Liver (tissue), 8 donors: ENCODE measurements at regions not wholly inside any gene's neighbourhood (a gene's known extent, or its start where the extent isn't known, plus 50 kb on each side); places are given as distances from the start of the nearest gene placed in this dataset.

Experiments
- DNase-seq: peaks from one replicate; pipeline ENCODE4 v3.0.0-alpha.2; 2017; ENCODE audit warnings: low spot score
- H3K27ac ChIP-seq, 2 donors: one replicate each; pipeline ENCODE4 v1.7.0; 2013; ENCODE audit warnings: inconsistent platforms in 2 of 2, low read length in 2 of 2, control low read depth in 1 of 2, low read depth in 1 of 2, mild to moderate bottlenecking in 1 of 2
- H3K27me3 ChIP-seq, 4 donors: one replicate each; pipeline versions ENCODE4 v1.6.1 to v1.7.0; 2013; ENCODE audit warnings: low read length in 3 of 4, inconsistent platforms in 1 of 4, mild to moderate bottlenecking in 1 of 4, moderate library complexity in 1 of 4; ENCODE audit not compliant: control insufficient read depth in 4 of 4, insufficient read depth in 4 of 4
- H3K36me3 ChIP-seq, 4 donors: one replicate each; pipeline versions ENCODE4 v1.6.1 to v1.7.0; 2013; ENCODE audit warnings: low read length in 3 of 4, mild to moderate bottlenecking in 3 of 4, low read depth in 1 of 4, moderate library complexity in 1 of 4; ENCODE audit not compliant: control insufficient read depth in 4 of 4, insufficient read depth in 3 of 4
- H3K4me1 ChIP-seq, 4 donors: one replicate each; pipeline versions ENCODE4 v1.6.1 to v1.7.0; 2013; ENCODE audit warnings: low read length in 3 of 4, mild to moderate bottlenecking in 3 of 4, moderate library complexity in 1 of 4; ENCODE audit not compliant: control insufficient read depth in 4 of 4, insufficient read depth in 4 of 4
- H3K4me3 ChIP-seq, 3 donors: one replicate each; pipeline versions ENCODE4 v1.6.1 to v1.7.0; 2013; ENCODE audit warnings: low read length in 3 of 3, control low read depth in 1 of 3, low read depth in 1 of 3, mild to moderate bottlenecking in 1 of 3
- H3K9ac ChIP-seq, 2 donors: one replicate each; pipeline ENCODE4 v1.7.0; 2013; ENCODE audit warnings: low read length in 2 of 2, mild to moderate bottlenecking in 2 of 2, moderate library complexity in 2 of 2, control low read depth in 1 of 2, low read depth in 1 of 2
- H3K9me3 ChIP-seq, 4 donors: one replicate each; pipeline versions ENCODE4 v1.6.1 to v1.7.0; 2013; ENCODE audit warnings: low read length in 3 of 4; ENCODE audit not compliant: control insufficient read depth in 4 of 4
- EGR1 ChIP-seq, 2 donors: IDR thresholded peaks; 2 replicates each; pipeline ENCODE4 v1.6.1; 2016 to 2018; ENCODE audit warnings: antibody characterized with exemption in 2 of 2, low read depth in 2 of 2
- FOXA1 ChIP-seq: IDR thresholded peaks from 2 replicates; pipeline ENCODE4 v1.6.1; 2016; ENCODE audit warnings: antibody characterized with exemption
- FOXA2 ChIP-seq: IDR thresholded peaks from 2 replicates; pipeline ENCODE4 v1.6.1; 2016; ENCODE audit warnings: antibody characterized with exemption
- GABPA ChIP-seq, 2 donors: IDR thresholded peaks in 1 of 2; conservative IDR thresholded peaks in 1 of 2; 2 replicates each; pipeline ENCODE4 v1.6.1; 2016; ENCODE audit warnings: antibody characterized with exemption in 2 of 2, mild to moderate bottlenecking in 1 of 2, moderate library complexity in 1 of 2
- HNF4A ChIP-seq, 2 donors: conservative IDR thresholded peaks; 2 replicates each; pipeline ENCODE4 v1.6.1; 2016; ENCODE audit warnings: antibody characterized with exemption in 2 of 2, mild to moderate bottlenecking in 2 of 2
- HNF4G ChIP-seq: IDR thresholded peaks from 2 replicates; pipeline ENCODE4 v1.6.1; 2016; ENCODE audit warnings: antibody characterized with exemption
- JUND ChIP-seq, 2 donors: IDR thresholded peaks; 2 replicates each; pipeline ENCODE4 v1.6.1; 2016; ENCODE audit warnings: antibody characterized with exemption in 2 of 2
- NR2F2 ChIP-seq: IDR thresholded peaks from 2 replicates; pipeline ENCODE4 v1.6.1; 2016; ENCODE audit warnings: antibody characterized with exemption
- RAD21 ChIP-seq, 2 donors: IDR thresholded peaks; 2 replicates each; pipeline ENCODE4 v1.6.1; 2016; ENCODE audit warnings: antibody characterized with exemption in 2 of 2, mild to moderate bottlenecking in 2 of 2
- RXRA ChIP-seq, 2 donors: IDR thresholded peaks; 2 replicates each; pipeline ENCODE4 v1.6.1; 2017 to 2018; ENCODE audit warnings: antibody characterized with exemption in 2 of 2, mild to moderate bottlenecking in 1 of 2
- SP1 ChIP-seq: IDR thresholded peaks from 2 replicates; pipeline ENCODE4 v1.6.1; 2018; ENCODE audit warnings: antibody characterized with exemption, mild to moderate bottlenecking
- TAF1 ChIP-seq: conservative IDR thresholded peaks from 2 replicates; pipeline ENCODE4 v1.6.1; 2016; ENCODE audit warnings: antibody characterized with exemption, mild to moderate bottlenecking
- YY1 ChIP-seq: IDR thresholded peaks from 2 replicates; pipeline ENCODE4 v1.6.1; 2016; ENCODE audit warnings: antibody characterized with exemption, mild to moderate bottlenecking
- WGBS: extraction: QIAGEN DNeasy Blood & Tissue Kit; methylation state at CpG from one replicate; pipeline ENCODE4 v1.1.7; 2013; 5-methylcytosine and 5-hydroxymethylcytosine counted together
- TF ChIP-seq, protein P1 (sequence below): fragments of 150-350 bp; IDR thresholded peaks from 2 replicates; pipeline ENCODE4 v1.5.1; 2017; ENCODE audit warnings: improper control_type of control experiment, low read depth, low read length; ENCODE audit not compliant: missing input control
- TF ChIP-seq, protein P2 (sequence below): IDR thresholded peaks from 2 replicates; pipeline ENCODE4 v1.6.1; 2016; ENCODE audit warnings: antibody characterized with exemption
- TF ChIP-seq, protein P3 (sequence below): IDR thresholded peaks from 2 replicates; pipeline ENCODE4 v1.6.1; 2016; ENCODE audit warnings: antibody characterized with exemption, mild to moderate bottlenecking
- TF ChIP-seq, protein P4 (sequence below): IDR thresholded peaks from 2 replicates; pipeline ENCODE4 v1.6.1; 2016; ENCODE audit warnings: antibody characterized with exemption
- TF ChIP-seq, protein P5 (sequence below): IDR thresholded peaks from 2 replicates; pipeline ENCODE4 v1.6.1; 2016; ENCODE audit warnings: antibody characterized with exemption
- donor health status: healthy.
- donor health status: healthy.
- donor health status: healthy.
- donor health status: healthy.
- donor health status: healthy.

DNA sequence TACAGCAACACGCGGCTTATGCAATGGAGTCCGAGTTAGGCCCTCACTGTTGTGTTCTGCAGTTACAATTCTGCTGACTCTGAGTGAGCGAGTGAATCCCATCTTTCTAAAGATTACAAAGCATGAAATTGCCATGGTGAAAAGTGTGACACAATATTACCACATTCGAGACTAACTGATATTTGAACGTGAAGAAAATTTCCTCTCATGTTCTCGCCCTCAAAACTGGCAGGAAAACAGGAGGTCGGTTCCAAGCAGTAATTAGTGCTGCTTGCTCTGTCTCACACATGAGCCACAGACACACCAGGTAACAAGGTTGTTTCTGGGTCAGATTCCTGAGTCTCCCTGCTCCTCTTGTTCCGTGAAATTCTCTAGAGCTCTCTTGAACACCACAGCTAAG is 93.7 kb upstream of the RIOK3 start:
- no peak for TF ChIP-seq FOXA2
- TF ChIP-seq EGR1 (IDR thresholded peaks at IDR 0.05; ENCODE audit: low read depth in 2 of 2): no peak
- TF ChIP-seq, protein P1, sequence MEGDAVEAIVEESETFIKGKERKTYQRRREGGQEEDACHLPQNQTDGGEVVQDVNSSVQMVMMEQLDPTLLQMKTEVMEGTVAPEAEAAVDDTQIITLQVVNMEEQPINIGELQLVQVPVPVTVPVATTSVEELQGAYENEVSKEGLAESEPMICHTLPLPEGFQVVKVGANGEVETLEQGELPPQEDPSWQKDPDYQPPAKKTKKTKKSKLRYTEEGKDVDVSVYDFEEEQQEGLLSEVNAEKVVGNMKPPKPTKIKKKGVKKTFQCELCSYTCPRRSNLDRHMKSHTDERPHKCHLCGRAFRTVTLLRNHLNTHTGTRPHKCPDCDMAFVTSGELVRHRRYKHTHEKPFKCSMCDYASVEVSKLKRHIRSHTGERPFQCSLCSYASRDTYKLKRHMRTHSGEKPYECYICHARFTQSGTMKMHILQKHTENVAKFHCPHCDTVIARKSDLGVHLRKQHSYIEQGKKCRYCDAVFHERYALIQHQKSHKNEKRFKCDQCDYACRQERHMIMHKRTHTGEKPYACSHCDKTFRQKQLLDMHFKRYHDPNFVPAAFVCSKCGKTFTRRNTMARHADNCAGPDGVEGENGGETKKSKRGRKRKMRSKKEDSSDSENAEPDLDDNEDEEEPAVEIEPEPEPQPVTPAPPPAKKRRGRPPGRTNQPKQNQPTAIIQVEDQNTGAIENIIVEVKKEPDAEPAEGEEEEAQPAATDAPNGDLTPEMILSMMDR: no peak
- TF ChIP-seq HNF4G: no peak
- no peak for TF ChIP-seq RXRA (IDR thresholded peaks at IDR 0.05)
- TF ChIP-seq, protein P2, sequence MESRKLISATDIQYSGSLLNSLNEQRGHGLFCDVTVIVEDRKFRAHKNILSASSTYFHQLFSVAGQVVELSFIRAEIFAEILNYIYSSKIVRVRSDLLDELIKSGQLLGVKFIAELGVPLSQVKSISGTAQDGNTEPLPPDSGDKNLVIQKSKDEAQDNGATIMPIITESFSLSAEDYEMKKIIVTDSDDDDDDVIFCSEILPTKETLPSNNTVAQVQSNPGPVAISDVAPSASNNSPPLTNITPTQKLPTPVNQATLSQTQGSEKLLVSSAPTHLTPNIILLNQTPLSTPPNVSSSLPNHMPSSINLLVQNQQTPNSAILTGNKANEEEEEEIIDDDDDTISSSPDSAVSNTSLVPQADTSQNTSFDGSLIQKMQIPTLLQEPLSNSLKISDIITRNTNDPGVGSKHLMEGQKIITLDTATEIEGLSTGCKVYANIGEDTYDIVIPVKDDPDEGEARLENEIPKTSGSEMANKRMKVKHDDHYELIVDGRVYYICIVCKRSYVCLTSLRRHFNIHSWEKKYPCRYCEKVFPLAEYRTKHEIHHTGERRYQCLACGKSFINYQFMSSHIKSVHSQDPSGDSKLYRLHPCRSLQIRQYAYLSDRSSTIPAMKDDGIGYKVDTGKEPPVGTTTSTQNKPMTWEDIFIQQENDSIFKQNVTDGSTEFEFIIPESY: no peak
- no peak for TF ChIP-seq HNF4A (conservative IDR thresholded peaks at IDR 0.05)
- no peaks in the 10 kb centered on the region for H3K9me3 ChIP-seq
- no peak overlapping the region for H3K4me3 ChIP-seq
- 88% methylated on average over 9 of the region's 9 CpGs for WGBS
- H3K4me1 ChIP-seq: peaks cover 7 to 28% (median 24%) of the 10 kb centered on the region in 4 donors
- no peaks in the 10 kb centered on the region for H3K36me3 ChIP-seq
- H3K27me3 ChIP-seq: no peaks in the 10 kb centered on the region
- DNase-seq: no peak
- no peak overlapping the region for H3K27ac ChIP-seq
- no peak overlapping the region for H3K9ac ChIP-seq

DNA sequence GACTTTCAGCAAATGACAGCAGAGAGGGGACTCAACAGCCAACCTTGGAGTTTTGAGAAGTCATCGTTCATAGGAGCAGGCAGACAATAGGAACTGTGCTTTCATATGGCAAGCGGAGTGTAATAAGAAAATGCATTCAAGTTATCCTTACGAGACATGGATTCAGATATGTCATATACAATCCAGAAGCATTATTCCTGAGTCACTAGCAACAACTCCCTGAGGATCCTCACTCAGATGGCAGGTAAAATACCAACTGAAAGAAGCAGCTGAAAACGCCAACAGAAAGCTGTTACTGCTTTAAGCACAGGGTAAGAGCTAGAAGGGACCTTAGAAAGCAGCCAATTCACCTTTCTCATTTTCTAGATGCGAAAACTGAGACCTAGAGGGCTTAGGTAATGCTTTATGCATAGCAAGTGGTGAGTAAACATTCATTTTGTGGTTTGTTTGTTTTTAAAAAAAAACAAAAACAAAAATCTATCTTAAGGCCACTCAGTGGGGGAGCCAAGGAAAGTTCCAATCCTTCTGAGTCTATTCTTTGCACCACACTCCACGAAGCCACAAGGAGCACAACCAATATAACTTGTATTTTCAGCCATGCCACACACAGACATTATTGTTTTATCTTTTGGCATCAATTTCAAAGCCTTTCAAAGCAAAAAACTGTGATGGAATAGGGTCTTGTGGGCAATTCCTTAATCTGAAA is 89.1 kb upstream of the RIOK3 start:
- DNase-seq: no peak
- Histone ChIP-seq H3K4me1 (no peaks in the 10 kb centered on the region), H3K27ac (no peak overlapping the region), H3K27me3 (no peaks in the 10 kb centered on the region), H3K4me3 (no peak overlapping the region), H3K9ac (no peak overlapping the region), H3K36me3 (peaks cover 0 to 2% (median 0%) of the 10 kb centered on the region in 4 donors), H3K9me3 (no peaks in the 10 kb centered on the region)
- WGBS: 97% methylated on average over 6 of the region's 6 CpGs
- no peak for TF ChIP-seq GABPA (IDR thresholded peaks at IDR 0.05 in 1 of 2, conservative IDR thresholded peaks at IDR 0.05 in 1 of 2)
- TF ChIP-seq, protein P3, sequence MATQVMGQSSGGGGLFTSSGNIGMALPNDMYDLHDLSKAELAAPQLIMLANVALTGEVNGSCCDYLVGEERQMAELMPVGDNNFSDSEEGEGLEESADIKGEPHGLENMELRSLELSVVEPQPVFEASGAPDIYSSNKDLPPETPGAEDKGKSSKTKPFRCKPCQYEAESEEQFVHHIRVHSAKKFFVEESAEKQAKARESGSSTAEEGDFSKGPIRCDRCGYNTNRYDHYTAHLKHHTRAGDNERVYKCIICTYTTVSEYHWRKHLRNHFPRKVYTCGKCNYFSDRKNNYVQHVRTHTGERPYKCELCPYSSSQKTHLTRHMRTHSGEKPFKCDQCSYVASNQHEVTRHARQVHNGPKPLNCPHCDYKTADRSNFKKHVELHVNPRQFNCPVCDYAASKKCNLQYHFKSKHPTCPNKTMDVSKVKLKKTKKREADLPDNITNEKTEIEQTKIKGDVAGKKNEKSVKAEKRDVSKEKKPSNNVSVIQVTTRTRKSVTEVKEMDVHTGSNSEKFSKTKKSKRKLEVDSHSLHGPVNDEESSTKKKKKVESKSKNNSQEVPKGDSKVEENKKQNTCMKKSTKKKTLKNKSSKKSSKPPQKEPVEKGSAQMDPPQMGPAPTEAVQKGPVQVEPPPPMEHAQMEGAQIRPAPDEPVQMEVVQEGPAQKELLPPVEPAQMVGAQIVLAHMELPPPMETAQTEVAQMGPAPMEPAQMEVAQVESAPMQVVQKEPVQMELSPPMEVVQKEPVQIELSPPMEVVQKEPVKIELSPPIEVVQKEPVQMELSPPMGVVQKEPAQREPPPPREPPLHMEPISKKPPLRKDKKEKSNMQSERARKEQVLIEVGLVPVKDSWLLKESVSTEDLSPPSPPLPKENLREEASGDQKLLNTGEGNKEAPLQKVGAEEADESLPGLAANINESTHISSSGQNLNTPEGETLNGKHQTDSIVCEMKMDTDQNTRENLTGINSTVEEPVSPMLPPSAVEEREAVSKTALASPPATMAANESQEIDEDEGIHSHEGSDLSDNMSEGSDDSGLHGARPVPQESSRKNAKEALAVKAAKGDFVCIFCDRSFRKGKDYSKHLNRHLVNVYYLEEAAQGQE: no peak
- TF ChIP-seq FOXA1: no peak
- TF ChIP-seq, protein P1: no peak
- TF ChIP-seq, protein P4, sequence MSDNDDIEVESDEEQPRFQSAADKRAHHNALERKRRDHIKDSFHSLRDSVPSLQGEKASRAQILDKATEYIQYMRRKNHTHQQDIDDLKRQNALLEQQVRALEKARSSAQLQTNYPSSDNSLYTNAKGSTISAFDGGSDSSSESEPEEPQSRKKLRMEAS: no peak
- no peak for TF ChIP-seq SP1
- TF ChIP-seq, protein P5, sequence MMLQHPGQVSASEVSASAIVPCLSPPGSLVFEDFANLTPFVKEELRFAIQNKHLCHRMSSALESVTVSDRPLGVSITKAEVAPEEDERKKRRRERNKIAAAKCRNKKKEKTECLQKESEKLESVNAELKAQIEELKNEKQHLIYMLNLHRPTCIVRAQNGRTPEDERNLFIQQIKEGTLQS: no peak
- TF ChIP-seq HNF4A (conservative IDR thresholded peaks at IDR 0.05): no peak
- TF ChIP-seq, protein P2: no peak
- TF ChIP-seq RAD21 (IDR thresholded peaks at IDR 0.05): no peak
- no peak for TF ChIP-seq YY1
- no peak for TF ChIP-seq JUND (IDR thresholded peaks at IDR 0.05)
- TF ChIP-seq EGR1 (IDR thresholded peaks at IDR 0.05; ENCODE audit: low read depth in 2 of 2): no peak
- TF ChIP-seq RXRA (IDR thresholded peaks at IDR 0.05): no peak
- TF ChIP-seq TAF1: no peak
- no peak for TF ChIP-seq NR2F2
- TF ChIP-seq FOXA2: no peak
- TF ChIP-seq HNF4G: no peak
